ENCODE measurements at regions not wholly inside any gene's neighbourhood (a gene's known extent, or its start where the extent isn't known, plus 50 kb on each side); places are given as distances from the start of the nearest gene placed in this dataset.
A peak's percentile ranks its signal among the peaks of the same experiment; 100 is the strongest.

GRCh38 chr18:10072671-10073175 lies 158.9 kb downstream of the VAPA start:
- TF ChIP-seq EZH2 (IDR thresholded peaks at IDR 0.05; ENCODE audit: insufficient read depth, poor library complexity, severe bottlenecking) (no peak), EZH2phosphoT487 (IDR thresholded peaks at IDR 0.05; ENCODE audit: insufficient read depth, low read depth) (0 out of 2 replicates have a peak, but pooled peaks have one; percentile 25)

Measured in GM23248 (cell line).